ENCODE measurements at regions not wholly inside any gene's neighbourhood (a gene's known extent, or its start where the extent isn't known, plus 50 kb on each side); places are given as distances from the start of the nearest gene placed in this dataset.

DNA sequence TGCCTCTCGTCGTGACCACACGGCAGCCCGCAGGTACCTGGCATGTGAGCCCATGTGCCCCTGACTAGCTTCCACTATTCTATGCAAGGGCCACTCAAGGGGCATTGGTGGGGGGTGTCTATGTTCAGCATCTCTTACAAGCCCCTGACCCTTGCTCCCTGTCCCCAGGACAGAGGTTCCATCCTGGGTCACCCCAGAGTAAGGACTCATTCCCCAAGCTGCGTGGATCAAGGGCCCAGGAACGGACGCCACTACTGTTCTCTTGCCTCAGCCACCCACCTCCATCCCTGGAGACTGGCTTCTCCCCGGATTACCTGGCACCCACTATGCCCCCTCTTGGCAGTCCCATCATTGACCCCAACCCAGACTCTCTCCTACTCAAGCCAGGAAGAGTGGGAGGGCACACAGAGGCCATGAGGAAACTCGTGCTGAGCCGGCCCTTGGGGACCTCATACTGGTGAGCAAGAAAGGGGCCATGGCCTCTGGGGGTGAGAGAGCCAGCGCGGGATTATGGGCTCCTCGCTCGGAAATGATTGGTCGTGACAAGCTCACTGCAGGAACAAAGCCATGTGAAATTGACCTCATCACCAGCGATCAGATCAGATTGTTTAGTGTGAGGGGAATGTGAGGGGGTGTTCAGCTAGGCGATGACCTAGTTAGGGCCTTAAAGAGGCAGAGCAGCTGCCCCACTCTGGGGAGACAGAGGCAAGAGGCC is 50.1 kb upstream of the PJA1 start:
- Histone ChIP-seq H3K36me3 (no peaks in the 10 kb centered on the region), H3K4me1 (no peaks in the 10 kb centered on the region), H3K4me3 (no peak overlapping the region), H3K9ac (no peak overlapping the region), H3K27ac (no peak overlapping the region), H4K20me1 (peaks cover 0 to 20% (median 0%) of the 10 kb centered on the region in 11 experiments; a peak in 6 of 22 replicates), H3K4me2 (no peak overlapping the region), H3K9me3 (replicated peaks in 1 of 11) (no peaks in the 10 kb centered on the region), H3K27me3 (peaks cover 66 to 95% (median 86%) of the 10 kb centered on the region in 11 experiments)
- TF ChIP-seq Cebpa-rat (IDR thresholded peaks at IDR 0.05), result no peak

Measured in BLaER1 treated with 17β-estradiol and CSF1 and Interleukin-3, amounts not matched to agents 10 nM and 100 nM (cell line).